Neuronal stem cell (in vitro differentiated cells): ENCODE measurements at regions not wholly inside any gene's neighbourhood (a gene's known extent, or its start where the extent isn't known, plus 50 kb on each side); places are given as distances from the start of the nearest gene placed in this dataset.

Source experiments
- DNase-seq: peaks from one replicate; pipeline ENCODE4 v3.0.0-alpha.2; 2013; ENCODE audit warnings: low spot score
- H2AFZ ChIP-seq: one replicate; pipeline ENCODE4 v1.6.1; 2013; ENCODE audit warnings: mild to moderate bottlenecking, low read length, inconsistent platforms
- H2AK5ac ChIP-seq: 2 replicates; pipeline ENCODE4 v1.6.1; 2013; ENCODE audit warnings: low read depth, mild to moderate bottlenecking, inconsistent platforms, low read length, moderate library complexity, mixed read lengths
- H2BK120ac ChIP-seq: 2 replicates; pipeline ENCODE4 v1.6.1; 2013; ENCODE audit warnings: low read depth, mild to moderate bottlenecking, inconsistent platforms, low read length, moderate library complexity, mixed read lengths
- H2BK12ac ChIP-seq: one replicate; pipeline ENCODE4 v1.6.1; 2013; ENCODE audit warnings: low read length, inconsistent platforms
- H2BK15ac ChIP-seq: 2 replicates; pipeline ENCODE4 v1.6.1; 2013; ENCODE audit warnings: mild to moderate bottlenecking, low read length, inconsistent platforms, mixed read lengths
- H2BK5ac ChIP-seq: one replicate; pipeline ENCODE4 v1.6.1; 2013; ENCODE audit warnings: inconsistent platforms, mild to moderate bottlenecking, low read length, moderate library complexity
- H3K14ac ChIP-seq: one replicate; pipeline ENCODE4 v1.6.1; 2013; ENCODE audit warnings: low read length, inconsistent platforms
- H3K18ac ChIP-seq: 2 replicates; pipeline ENCODE4 v1.6.1; 2013; ENCODE audit warnings: low read length, inconsistent platforms
- H3K23ac ChIP-seq: 2 replicates; pipeline ENCODE4 v1.6.1; 2013; ENCODE audit warnings: low read depth, mild to moderate bottlenecking, mixed read lengths, low read length, inconsistent platforms; ENCODE audit not compliant: poor library complexity
- H3K27ac ChIP-seq: replicated peaks from 3 replicates; pipeline ENCODE4 v1.5.1; 2013; ENCODE audit warnings: low read length, inconsistent platforms
- H3K27me3 ChIP-seq, 3 experiments: 2 replicates each; pipeline ENCODE4 v1.6.1; 2013; ENCODE audit warnings: low read length in 3 of 3, mild to moderate bottlenecking in 2 of 3, inconsistent platforms in 1 of 3, low read depth in 1 of 3, mixed read lengths in 1 of 3, moderate library complexity in 1 of 3; ENCODE audit not compliant: control insufficient read depth in 3 of 3, insufficient read depth in 3 of 3
- H3K36me3 ChIP-seq, 2 donors: replicated peaks in 1 of 2; 2 replicates each; pipeline ENCODE4 v1.6.1; 2013; ENCODE audit warnings: low read length in 2 of 2; ENCODE audit not compliant: control insufficient read depth in 2 of 2, insufficient read depth in 2 of 2
- H3K4ac ChIP-seq: 2 replicates; pipeline ENCODE4 v1.6.1; 2013; ENCODE audit warnings: inconsistent platforms, mild to moderate bottlenecking, low read length, moderate library complexity
- H3K4me1 ChIP-seq, 2 donors: 1 replicate in 1 of 2; 2 replicates in 1 of 2; pipeline ENCODE4 v1.6.1; 2013; ENCODE audit warnings: low read length in 2 of 2, low read depth in 1 of 2; ENCODE audit not compliant: control insufficient read depth in 2 of 2, insufficient read depth in 1 of 2
- H3K4me2 ChIP-seq: one replicate; pipeline ENCODE4 v1.6.1; 2013; ENCODE audit warnings: mild to moderate bottlenecking, low read length, inconsistent platforms; ENCODE audit not compliant: insufficient read depth, poor library complexity, severe bottlenecking
- H3K4me3 ChIP-seq, 2 donors: 2 replicates each; pipeline ENCODE4 v1.5.1; 2013; ENCODE audit warnings: low read length in 2 of 2, mild to moderate bottlenecking in 2 of 2, inconsistent platforms in 1 of 2, moderate library complexity in 1 of 2
- H3K79me1 ChIP-seq: one replicate; pipeline ENCODE4 v1.6.1; 2013; ENCODE audit warnings: low read depth, mild to moderate bottlenecking, inconsistent platforms, low read length, moderate library complexity
- H3K9ac ChIP-seq: one replicate; pipeline ENCODE4 v1.6.1; 2013; ENCODE audit warnings: mild to moderate bottlenecking, low read depth, low read length, inconsistent platforms; ENCODE audit not compliant: poor library complexity
- H3K9me3 ChIP-seq, 2 donors: replicated peaks in 1 of 2; 2 replicates each; pipeline versions ENCODE3 to v1.6.1; 2013; ENCODE audit warnings: low read length in 2 of 2, mild to moderate bottlenecking in 2 of 2, inconsistent platforms in 1 of 2, low read depth in 1 of 2, mixed read lengths in 1 of 2, moderate library complexity in 1 of 2; ENCODE audit not compliant: control insufficient read depth in 2 of 2, insufficient read depth in 1 of 2
- H4K8ac ChIP-seq: one replicate; pipeline ENCODE4 v1.6.1; 2013; ENCODE audit warnings: low read depth, mild to moderate bottlenecking, inconsistent platforms, low read length, moderate library complexity
- H4K91ac ChIP-seq: one replicate; pipeline ENCODE4 v1.6.1; 2013; ENCODE audit warnings: low read length, low read depth, mild to moderate bottlenecking, inconsistent platforms; ENCODE audit not compliant: poor library complexity
- WGBS, 2 donors: extraction: QIAGEN DNeasy Blood & Tissue Kit; methylation state at CpG; one replicate each; pipeline ENCODE4 v1.1.7; 2013; ENCODE audit warnings: missing lambda C conversion rate in 2 of 2, mixed read lengths in 1 of 2; ENCODE audit not compliant: insufficient read length in 2 of 2, insufficient replicate concordance in 1 of 2; ENCODE audit errors: extremely low coverage in 2 of 2; 5-methylcytosine and 5-hydroxymethylcytosine counted together

DNA sequence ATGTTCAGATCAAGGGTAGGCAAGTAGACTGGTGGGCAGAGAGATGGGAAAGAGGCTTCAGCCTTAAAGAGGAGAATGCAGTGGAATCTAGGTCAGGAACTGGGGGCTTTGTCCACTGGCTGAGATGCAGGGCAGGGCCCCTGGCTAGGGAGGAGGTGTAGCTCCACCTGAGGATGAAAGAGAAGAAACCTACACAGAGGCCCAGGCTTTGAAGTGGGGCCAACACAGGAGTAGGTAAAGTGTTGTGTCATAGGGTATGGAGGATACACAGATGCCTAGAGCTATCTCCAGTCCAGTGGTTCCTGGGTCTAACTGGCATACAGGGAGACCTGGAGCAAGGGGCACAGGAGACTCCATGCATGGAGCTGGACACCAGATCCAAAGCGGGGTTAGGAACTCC is 73.5 kb downstream of the RASSF10 start:
- Histone ChIP-seq H2BK12ac (no peak overlapping the region), H2AK5ac (peak overlapping the region; percentile 53), H3K4me1 (no peaks in the 10 kb centered on the region), H3K14ac (no peak overlapping the region), H3K23ac (no peak overlapping the region), H3K36me3 (no peaks in the 10 kb centered on the region), H3K9ac (no peak overlapping the region), H3K4me2 (no peak overlapping the region), H3K18ac (no peak overlapping the region), H2BK120ac (no peak overlapping the region), H2AFZ (no peak overlapping the region), H3K79me1 (no peaks in the 10 kb centered on the region), H2BK5ac (no peak overlapping the region), H4K8ac (no peak overlapping the region), H3K9me3 (peaks cover 0 to 2% of the 10 kb centered on the region in 2 donors), H2BK15ac (no peak overlapping the region), H3K4me3 (no peak overlapping the region), H4K91ac (no peak overlapping the region), H3K4ac (no peak overlapping the region), H3K27ac (no peak overlapping the region), H3K27me3 (peaks cover 0 to 28% (median 0%) of the 10 kb centered on the region in 3 experiments)
- no CpG with 5 or more reads among the region's 1 CpG for WGBS, 2 donors
- no peak for DNase-seq

DNA sequence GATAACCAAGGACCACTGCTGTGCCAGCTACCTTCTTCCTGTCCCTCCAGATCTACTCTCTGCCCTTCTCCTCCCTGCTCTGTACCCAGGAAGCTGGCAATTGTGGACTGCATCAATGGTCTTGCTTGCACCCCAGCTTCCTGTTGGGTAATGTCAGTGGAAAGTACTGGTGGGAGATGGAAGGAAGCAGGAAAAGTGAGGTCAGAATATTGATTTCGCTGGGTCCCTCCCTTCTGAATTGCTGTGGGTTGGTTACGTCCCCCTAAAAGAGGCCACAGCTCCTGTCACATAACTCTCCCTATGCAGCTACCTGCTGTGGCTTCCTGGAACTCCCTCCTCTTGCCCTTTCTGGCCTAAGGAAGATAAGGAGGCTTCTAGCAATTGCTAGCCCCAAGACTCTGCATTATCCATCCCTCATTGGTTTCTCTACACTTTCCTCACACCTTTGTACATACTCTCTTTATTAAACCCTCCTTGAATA is 81.2 kb downstream of the RASSF10 start:
- Histone ChIP-seq H3K79me1 (no peaks in the 10 kb centered on the region), H4K8ac (no peak overlapping the region), H3K36me3 (no peaks in the 10 kb centered on the region), H3K4ac (no peak overlapping the region), H2BK15ac (no peak overlapping the region), H2BK5ac (no peak overlapping the region), H3K18ac (no peak overlapping the region), H3K4me2 (no peak overlapping the region), H3K14ac (no peak overlapping the region), H2BK120ac (no peak overlapping the region), H3K4me1 (no peaks in the 10 kb centered on the region), H2BK12ac (no peak overlapping the region), H2AFZ (no peak overlapping the region), H3K23ac (no peak overlapping the region), H3K27me3 (no peaks in the 10 kb centered on the region), H3K27ac (no peak overlapping the region), H2AK5ac (no peak overlapping the region), H4K91ac (no peak overlapping the region), H3K4me3 (no peak overlapping the region), H3K9ac (no peak overlapping the region), H3K9me3 (no peaks in the 10 kb centered on the region)
- no CpG with 5 or more reads among the region's 2 CpGs for WGBS, 2 donors
- no peak for DNase-seq

DNA sequence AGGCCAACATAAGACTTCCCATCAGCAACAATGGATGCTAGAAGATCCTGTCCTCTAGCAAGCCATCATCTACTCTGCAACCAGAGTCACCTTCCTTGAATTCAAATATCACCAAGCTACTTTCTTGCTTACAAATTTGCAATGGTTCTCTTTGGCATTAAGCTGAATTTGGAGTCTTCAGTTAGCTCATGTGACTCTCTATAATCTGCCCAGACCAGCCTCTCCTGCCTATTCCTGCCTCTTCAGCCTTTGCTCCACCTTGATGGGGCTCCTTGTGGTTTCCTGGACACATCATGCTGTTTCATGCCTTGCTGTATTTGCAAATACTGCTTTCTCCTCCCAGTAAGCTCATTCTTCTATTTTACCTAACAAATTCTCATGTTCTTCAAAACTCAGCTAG is 82.3 kb downstream of the RASSF10 start:
- no peak overlapping the region for H3K4me2 ChIP-seq
- H3K14ac ChIP-seq: no peak overlapping the region
- no peak overlapping the region for H2AFZ ChIP-seq
- H3K4ac ChIP-seq: no peak overlapping the region
- H2AK5ac ChIP-seq: no peak overlapping the region
- no peaks in the 10 kb centered on the region for H3K4me1 ChIP-seq
- H3K27me3 ChIP-seq: no peaks in the 10 kb centered on the region
- H4K8ac ChIP-seq: no peak overlapping the region
- H4K91ac ChIP-seq: no peak overlapping the region
- no peak overlapping the region for H2BK12ac ChIP-seq
- no peak overlapping the region for H3K18ac ChIP-seq
- no peak overlapping the region for H3K9ac ChIP-seq
- no peaks in the 10 kb centered on the region for H3K9me3 ChIP-seq
- no peak overlapping the region for H3K23ac ChIP-seq
- no peak overlapping the region for H2BK5ac ChIP-seq
- H3K79me1 ChIP-seq: no peaks in the 10 kb centered on the region
- no peak overlapping the region for H3K4me3 ChIP-seq
- no peak overlapping the region for H2BK120ac ChIP-seq
- H2BK15ac ChIP-seq: no peak overlapping the region
- no peak for DNase-seq
- H3K27ac ChIP-seq: no peak overlapping the region
- no peaks in the 10 kb centered on the region for H3K36me3 ChIP-seq

DNA sequence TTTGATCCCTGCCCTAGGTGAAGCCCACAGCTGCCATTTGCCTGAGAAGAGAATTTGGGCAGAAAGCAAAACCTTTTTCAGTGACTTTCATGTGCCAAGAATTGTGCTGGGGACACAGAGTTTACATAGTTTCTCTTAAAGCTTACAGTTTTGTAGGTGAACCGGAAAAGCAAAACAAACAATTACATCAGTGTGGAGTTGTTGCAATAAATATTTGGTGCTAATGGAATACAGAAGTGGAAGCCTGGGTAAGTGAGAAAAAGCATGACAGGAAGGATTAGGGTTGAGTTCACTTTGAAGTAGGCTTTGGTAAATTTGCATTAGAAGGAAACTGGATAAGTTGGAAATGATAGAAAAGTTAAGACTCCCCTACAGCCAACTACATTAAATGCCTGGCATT is 82.7 kb downstream of the RASSF10 start:
- Histone ChIP-seq H4K8ac (no peak overlapping the region), H3K36me3 (no peaks in the 10 kb centered on the region), H3K4ac (no peak overlapping the region), H2BK5ac (no peak overlapping the region), H4K91ac (no peak overlapping the region), H3K4me2 (no peak overlapping the region), H3K14ac (no peak overlapping the region), H3K27ac (no peak overlapping the region), H3K27me3 (no peaks in the 10 kb centered on the region), H2BK120ac (no peak overlapping the region), H3K4me3 (no peak overlapping the region), H3K9me3 (no peaks in the 10 kb centered on the region), H2AK5ac (no peak overlapping the region), H3K23ac (no peak overlapping the region), H2AFZ (no peak overlapping the region), H3K4me1 (no peaks in the 10 kb centered on the region), H3K9ac (no peak overlapping the region), H2BK12ac (no peak overlapping the region), H3K18ac (no peak overlapping the region), H3K79me1 (no peaks in the 10 kb centered on the region), H2BK15ac (no peak overlapping the region)
- DNase-seq: no peak
- WGBS, 2 donors: no CpG with 5 or more reads among the region's 1 CpG
